ENCODE measurements at regions not wholly inside any gene's neighbourhood (a gene's known extent, or its start where the extent isn't known, plus 50 kb on each side); places are given as distances from the start of the nearest gene placed in this dataset.

DNA sequence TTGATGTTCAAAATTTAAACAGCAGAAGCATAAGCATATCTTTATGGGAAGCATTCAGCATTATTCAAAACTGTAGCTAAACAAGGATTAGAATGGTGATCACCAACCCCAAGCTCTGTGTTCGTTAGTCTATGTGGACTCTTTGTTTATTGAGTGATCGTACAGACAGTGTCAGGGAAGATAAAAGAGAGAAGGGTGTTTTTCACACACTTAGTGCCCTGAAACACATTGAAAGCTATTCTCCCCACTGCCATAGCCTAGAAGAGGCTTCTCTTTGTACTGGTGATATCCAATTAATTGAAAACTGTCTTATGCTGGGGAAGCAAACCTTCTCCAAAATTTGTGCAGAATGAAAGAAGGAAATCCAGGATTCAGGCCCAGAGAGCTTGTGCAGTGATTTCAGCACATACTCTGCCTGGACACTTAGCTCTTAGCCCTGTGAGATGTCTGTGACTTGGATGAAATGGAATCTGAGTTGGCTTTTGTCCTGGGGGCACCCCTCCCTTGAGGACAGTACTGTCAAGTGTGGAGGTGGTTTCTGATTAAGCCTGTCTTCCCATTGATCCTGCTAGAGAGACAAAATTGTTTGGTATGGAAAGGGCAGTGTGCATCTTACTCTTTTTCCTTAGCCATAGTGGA, 125.7 kb upstream of the MTHFD1L start:
- Histone ChIP-seq H3K27me3 (no peaks in the 10 kb centered on the region), H3K4me1 (peaks cover 0 to 38% (median 11%) of the 10 kb centered on the region in 12 donors), H3K27ac (no peak overlapping the region), H3K4me3 (no peak overlapping the region), H3K36me3 (no peaks in the 10 kb centered on the region), H3K9me3 (no peaks in the 10 kb centered on the region)
- ATAC-seq (peak in 3 of 4 donors; percentile 16 to 57 (median 19)), DNase-seq (no peak)
- intact Hi-C loops (cut with DNase I) = loop anchor here in 2 of 10 donors (5.0 kb wide), 1 partner anchor 323 kb away; no protein-coding TSS in a partner anchor
- WGBS, 4 donors = 71 to 86% (median 85%) methylated on average over 2 of the region's 2 CpGs
- TF ChIP-seq CTCF (IDR thresholded peaks at IDR 0.05) = no peak
- no peak for TF ChIP-seq POLR2A (IDR thresholded peaks at IDR 0.05)

DNA sequence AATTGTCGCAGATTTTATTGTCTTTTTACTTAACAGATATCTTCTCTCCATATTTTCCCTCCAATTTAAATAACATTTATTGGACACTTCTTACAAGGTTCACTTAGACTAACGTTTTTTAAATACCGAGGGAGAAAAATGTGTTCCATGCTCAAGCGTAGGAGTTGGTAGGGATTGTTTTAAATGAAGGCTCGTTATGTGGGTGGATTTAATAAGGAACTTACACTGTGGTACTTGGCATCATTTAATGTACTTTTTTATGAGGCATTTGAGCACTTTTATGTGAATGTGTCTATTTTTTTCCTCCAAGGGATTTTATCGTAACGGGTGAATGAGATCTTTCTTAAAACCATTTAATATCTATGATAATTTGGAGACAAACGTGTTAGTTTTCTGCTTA, 125.0 kb upstream of the MTHFD1L start:
- H3K27me3 ChIP-seq = no peaks in the 10 kb centered on the region
- no peak for ATAC-seq
- DNase-seq = no peak
- no peak for TF ChIP-seq POLR2A (IDR thresholded peaks at IDR 0.05)
- no peaks in the 10 kb centered on the region for H3K9me3 ChIP-seq
- WGBS, 4 donors = 76 to 86% (median 82%) methylated on average over 8 of the region's 8 CpGs
- no peak overlapping the region for H3K4me3 ChIP-seq
- H3K36me3 ChIP-seq = no peaks in the 10 kb centered on the region
- intact Hi-C loops (cut with DNase I) = loop anchor here in 2 of 10 donors (5.0 kb wide), 1 partner anchor 323 kb away; no protein-coding TSS in a partner anchor
- peaks cover 0 to 40% (median 10%) of the 10 kb centered on the region in 12 donors for H3K4me1 ChIP-seq
- no peak overlapping the region for H3K27ac ChIP-seq

DNA sequence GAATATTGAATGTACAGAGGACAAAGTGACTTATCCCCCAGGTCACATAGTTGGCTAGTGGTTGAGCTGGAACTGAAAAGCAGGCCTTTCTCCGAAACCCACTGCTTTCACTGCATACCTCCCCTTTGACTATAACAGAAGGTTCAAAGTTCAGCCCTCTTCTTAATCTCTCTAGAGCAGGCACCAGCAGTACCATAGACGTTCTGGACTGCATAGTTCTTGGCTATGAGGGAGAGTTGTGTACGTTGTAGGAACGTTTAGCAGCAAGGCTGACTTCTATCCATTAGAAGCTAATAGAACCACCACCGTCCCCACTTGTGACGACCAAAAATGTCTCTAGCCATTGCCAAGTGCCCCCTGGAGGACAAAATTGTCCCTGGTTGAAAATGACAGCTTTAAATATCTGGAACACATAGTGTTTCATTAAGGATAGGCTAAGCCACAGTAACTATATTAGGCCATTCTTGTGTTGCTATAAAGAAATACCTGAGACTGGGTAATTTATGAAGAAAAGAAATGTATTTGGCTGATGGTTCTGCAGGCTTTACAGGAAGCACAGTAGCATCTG, 123.8 kb upstream of the MTHFD1L start:
- peak in 1 of 5 donors; percentile 25 for DNase-seq

DNA sequence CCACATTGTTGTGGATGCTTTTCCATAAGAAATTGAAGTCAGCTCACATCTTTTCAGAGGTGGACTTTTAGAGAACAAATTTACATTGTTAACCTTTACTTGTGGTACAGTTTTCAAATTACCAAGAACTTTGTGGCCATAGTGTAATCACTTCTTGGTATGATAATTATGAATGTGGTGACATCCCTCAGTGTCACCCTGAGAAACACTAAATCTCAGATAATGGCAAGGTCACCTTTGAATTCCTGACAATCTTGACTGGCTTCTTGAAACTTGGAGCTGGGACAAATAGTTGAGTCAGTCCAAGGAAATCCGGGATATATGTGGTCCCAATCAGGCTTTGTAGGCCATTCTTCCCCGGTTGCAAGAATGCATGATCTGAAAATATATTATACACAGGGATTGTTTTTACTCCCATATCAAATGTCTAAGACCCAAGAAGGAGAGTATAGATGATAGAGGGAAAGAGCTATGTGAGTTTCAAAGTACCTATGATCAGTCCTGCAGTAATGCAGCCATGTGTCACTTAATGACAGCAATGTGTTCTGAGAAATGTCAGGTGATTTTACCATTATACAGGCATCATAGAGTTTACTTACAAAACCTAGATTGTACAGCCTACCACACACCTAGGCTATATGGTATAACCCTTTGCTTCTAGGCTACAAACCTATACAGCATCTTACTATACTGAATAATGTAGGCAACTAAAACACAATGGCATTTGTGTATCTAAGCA, 120.8 kb upstream of the MTHFD1L start:
- no peaks in the 10 kb centered on the region for H3K27me3 ChIP-seq
- intact Hi-C loops (cut with DNase I) = loop anchor here in 2 of 10 donors (5.0 kb wide), 1 partner anchor 327 kb away; no protein-coding TSS in a partner anchor
- ATAC-seq = peak in 1 of 4 donors; percentile 60
- peaks cover 0 to 34% (median 11%) of the 10 kb centered on the region in 12 donors for H3K4me1 ChIP-seq
- no peak for TF ChIP-seq CTCF (IDR thresholded peaks at IDR 0.05)
- TF ChIP-seq POLR2A (IDR thresholded peaks at IDR 0.05) = no peak
- peak overlapping the region in 2 of 12 donors; percentile 18 to 35 for H3K27ac ChIP-seq
- WGBS, 4 donors = 32 to 43% (median 40%) methylated on average over 2 of the region's 2 CpGs
- H3K9me3 ChIP-seq = no peaks in the 10 kb centered on the region
- DNase-seq = no peak
- no peak overlapping the region for H3K4me3 ChIP-seq
- no peaks in the 10 kb centered on the region for H3K36me3 ChIP-seq

More for the DNA sequence above, 123.8 kb upstream of the MTHFD1L start:
- Histone ChIP-seq H3K27me3 (no peaks in the 10 kb centered on the region), H3K9me3 (no peaks in the 10 kb centered on the region), H3K36me3 (no peaks in the 10 kb centered on the region), H3K27ac (no peak overlapping the region), H3K4me1 (peaks cover 0 to 48% (median 12%) of the 10 kb centered on the region in 12 donors), H3K4me3 (no peak overlapping the region)
- 53 to 73% (median 58%) methylated on average over 6 of the region's 6 CpGs for WGBS, 4 donors
- TF ChIP-seq CTCF (IDR thresholded peaks at IDR 0.05) (peak in 11 of 12 donors; percentile 18 to 61 (median 40)), POLR2A (IDR thresholded peaks at IDR 0.05) (no peak)
- intact Hi-C loops (cut with DNase I) = loop anchor here in 2 of 10 donors (5.0 kb wide), 1 partner anchor 324 kb away; no protein-coding TSS in a partner anchor
- no peak for ATAC-seq
